ENCODE measurements at regions not wholly inside any gene's neighbourhood (a gene's known extent, or its start where the extent isn't known, plus 50 kb on each side); places are given as distances from the start of the nearest gene placed in this dataset.

DNA sequence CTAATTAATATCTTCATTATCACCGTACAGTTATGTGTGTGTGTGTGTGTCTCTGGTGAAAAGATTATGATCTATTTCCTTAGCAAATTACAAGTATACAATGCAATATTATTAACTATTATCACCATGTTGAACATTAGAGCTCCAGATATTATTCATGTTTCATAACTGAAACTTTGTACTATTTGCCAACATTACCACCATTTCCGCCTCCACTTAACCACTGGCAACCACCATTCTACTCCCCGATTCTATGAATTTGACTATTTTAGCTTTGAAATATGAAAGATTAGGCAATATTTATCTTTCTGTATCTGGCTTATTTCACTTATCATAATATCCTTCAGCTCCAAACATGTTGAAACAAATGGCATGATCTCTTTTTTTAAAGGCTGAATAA lies 717.9 kb downstream of the ARAP2 start:
- H3K4me1 Mint-ChIP-seq, result no peaks in the 10 kb centered on the region
- no peak overlapping the region for H3K4me3 Mint-ChIP-seq
- no peak for DNase-seq
- ATAC-seq, result no peak
- ChIA-PET POLR2A (no interaction called here), CTCF (no interaction called here)
- intact Hi-C loops (cut with DNase I, micrococcal nuclease), result no loop called here
- peaks cover 2% of the 10 kb centered on the region for H3K9me3 Mint-ChIP-seq (ENCODE audit: low read depth)
- H3K27me3 Mint-ChIP-seq, result no peaks in the 10 kb centered on the region
- H3K27ac Mint-ChIP-seq, result no peak overlapping the region
- no peaks in the 10 kb centered on the region for H3K36me3 Mint-ChIP-seq (ENCODE audit: low read depth)

DNA sequence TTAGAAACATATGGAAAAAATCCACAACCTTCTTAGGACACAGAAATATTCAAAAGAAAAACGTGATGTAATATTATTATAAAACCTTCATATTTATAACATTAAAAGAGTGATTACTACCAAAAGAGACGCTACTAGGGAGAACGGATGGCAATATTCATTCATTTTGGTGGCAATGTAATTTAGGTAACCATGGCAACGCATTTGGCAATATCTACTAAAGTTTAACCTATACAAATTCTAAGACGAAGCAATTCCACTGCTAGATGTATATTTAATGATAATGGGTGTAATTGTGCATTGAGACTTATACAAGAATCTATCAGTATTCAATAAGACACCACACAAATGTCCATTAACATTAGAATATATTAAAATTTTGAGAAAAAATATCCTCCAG lies 709.4 kb downstream of the ARAP2 start:
- no peaks in the 10 kb centered on the region for H3K36me3 Mint-ChIP-seq (ENCODE audit: low read depth)
- DNase-seq (no peak), ATAC-seq (no peak)
- no peak overlapping the region for H3K27ac Mint-ChIP-seq
- ChIA-PET CTCF (no interaction called here), POLR2A (no interaction called here)
- H3K4me3 Mint-ChIP-seq, result no peak overlapping the region
- peaks cover 2% of the 10 kb centered on the region for H3K9me3 Mint-ChIP-seq (ENCODE audit: low read depth)
- no peaks in the 10 kb centered on the region for H3K27me3 Mint-ChIP-seq
- H3K4me1 Mint-ChIP-seq, result no peaks in the 10 kb centered on the region
- intact Hi-C loops (cut with DNase I, micrococcal nuclease), result no loop called here

DNA sequence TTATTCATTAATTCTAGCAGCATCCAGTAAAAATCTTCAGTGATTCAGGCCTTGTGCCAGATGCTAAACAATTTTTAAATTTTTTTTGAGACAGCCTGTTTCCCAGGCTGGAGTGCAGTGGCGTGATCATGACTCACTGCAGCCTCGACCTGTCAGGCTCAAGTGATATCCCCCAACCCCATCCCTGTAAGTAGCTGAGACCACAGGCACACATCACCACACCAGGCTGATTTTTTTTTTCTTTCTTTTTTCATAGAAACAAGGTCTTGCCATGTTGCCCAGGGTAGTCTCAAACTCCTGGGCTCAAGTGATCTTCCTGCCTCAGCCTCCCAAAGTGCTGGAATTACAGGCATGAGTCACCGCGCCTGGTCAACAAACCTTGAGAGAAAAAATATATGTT lies 705.5 kb downstream of the ARAP2 start:
- H3K27ac Mint-ChIP-seq, result no peak overlapping the region
- H3K9me3 Mint-ChIP-seq (ENCODE audit: low read depth), result peaks cover 5% of the 10 kb centered on the region
- intact Hi-C loops (cut with DNase I, micrococcal nuclease), result no loop called here
- H3K4me1 Mint-ChIP-seq, result no peaks in the 10 kb centered on the region
- CTCF ChIA-PET, result no interaction called here
- POLR2A ChIA-PET, result no interaction called here
- no peak overlapping the region for H3K4me3 Mint-ChIP-seq
- DNase-seq, result no peak
- ATAC-seq, result no peak
- no peaks in the 10 kb centered on the region for H3K27me3 Mint-ChIP-seq
- H3K36me3 Mint-ChIP-seq (ENCODE audit: low read depth), result no peaks in the 10 kb centered on the region

DNA sequence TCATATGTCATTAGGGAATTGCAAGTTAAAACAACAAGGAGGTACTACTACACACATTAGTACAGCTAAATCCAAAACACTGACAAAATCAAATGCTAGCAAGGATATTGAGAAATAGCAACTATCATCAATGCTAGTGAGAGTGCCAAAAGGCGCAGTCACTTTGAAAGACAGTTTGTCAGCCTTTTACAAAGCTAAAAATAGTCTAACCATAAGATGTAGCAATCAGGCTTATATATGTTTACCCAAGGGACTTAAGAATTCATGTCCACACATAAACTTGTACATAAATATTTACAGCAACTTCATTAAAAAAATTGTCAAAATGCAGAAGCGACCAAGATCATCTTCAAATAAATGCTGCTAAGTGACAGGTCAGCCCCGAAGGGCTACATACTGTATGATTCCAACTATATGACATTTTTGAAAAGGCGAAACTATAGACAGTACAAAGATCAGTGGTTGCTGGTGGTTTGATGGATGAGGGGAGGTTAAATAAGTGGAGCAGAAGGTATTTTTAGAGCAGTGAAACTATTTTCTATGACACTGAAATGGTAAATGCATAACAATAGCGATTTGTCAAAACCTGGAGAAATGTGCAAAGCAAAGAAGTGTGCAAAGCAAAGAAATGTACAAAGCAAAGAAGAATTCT lies 704.8 kb downstream of the ARAP2 start:
- Mint-ChIP-seq H3K4me1 (no peaks in the 10 kb centered on the region), H3K4me3 (no peak overlapping the region), H3K27me3 (no peaks in the 10 kb centered on the region), H3K27ac (no peak overlapping the region), H3K36me3 (ENCODE audit: low read depth) (no peaks in the 10 kb centered on the region), H3K9me3 (ENCODE audit: low read depth) (peaks cover 5% of the 10 kb centered on the region)
- POLR2A ChIA-PET, result no interaction called here
- CTCF ChIA-PET, result no interaction called here
- ATAC-seq (no peak), DNase-seq (no peak)
- intact Hi-C loops (cut with DNase I, micrococcal nuclease), result no loop called here

DNA sequence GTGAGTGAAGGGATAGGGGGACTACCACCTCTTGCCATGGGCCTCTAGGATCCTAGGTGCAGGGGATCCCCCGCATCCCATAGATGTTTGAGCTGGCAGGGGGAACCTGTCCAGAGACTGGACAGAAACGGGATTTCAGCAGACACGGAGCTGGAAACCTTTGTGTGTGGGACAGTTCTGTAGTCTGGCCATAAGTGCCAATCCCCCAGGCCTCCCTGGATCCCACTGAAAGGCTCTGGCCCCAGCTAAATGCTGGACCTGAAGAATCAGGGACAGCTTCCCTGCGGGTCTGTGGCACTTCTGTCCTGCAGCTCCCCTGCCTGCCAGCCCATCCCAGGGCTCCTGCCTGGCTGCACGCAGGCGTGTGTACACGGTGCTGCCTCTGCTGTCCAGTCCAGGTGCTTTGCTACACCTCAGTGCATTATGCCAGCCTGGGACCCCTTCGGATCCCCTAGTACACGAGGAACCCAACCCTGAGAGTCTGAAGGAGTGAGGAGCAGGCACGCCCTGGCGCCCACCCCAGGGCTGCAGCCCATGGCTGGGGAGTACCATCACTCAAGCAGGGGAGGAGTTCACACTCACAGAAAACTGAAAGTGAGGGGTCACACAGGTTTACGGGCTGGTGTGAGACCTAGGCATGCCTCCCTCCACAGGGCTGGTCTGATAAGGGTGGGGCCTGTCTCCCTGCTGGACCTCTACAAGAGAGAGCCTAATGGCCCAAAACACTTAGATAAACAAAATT lies 703.0 kb downstream of the ARAP2 start:
- no peaks in the 10 kb centered on the region for H3K4me1 Mint-ChIP-seq
- H3K27ac Mint-ChIP-seq, result no peak overlapping the region
- ATAC-seq (no peak), DNase-seq (no peak)
- CTCF ChIA-PET, result no interaction called here
- peaks cover 7% of the 10 kb centered on the region for H3K9me3 Mint-ChIP-seq (ENCODE audit: low read depth)
- no peak overlapping the region for H3K4me3 Mint-ChIP-seq
- no peaks in the 10 kb centered on the region for H3K27me3 Mint-ChIP-seq
- intact Hi-C loops (cut with DNase I, micrococcal nuclease), result no loop called here
- POLR2A ChIA-PET, result no interaction called here
- no peaks in the 10 kb centered on the region for H3K36me3 Mint-ChIP-seq (ENCODE audit: low read depth)

DNA sequence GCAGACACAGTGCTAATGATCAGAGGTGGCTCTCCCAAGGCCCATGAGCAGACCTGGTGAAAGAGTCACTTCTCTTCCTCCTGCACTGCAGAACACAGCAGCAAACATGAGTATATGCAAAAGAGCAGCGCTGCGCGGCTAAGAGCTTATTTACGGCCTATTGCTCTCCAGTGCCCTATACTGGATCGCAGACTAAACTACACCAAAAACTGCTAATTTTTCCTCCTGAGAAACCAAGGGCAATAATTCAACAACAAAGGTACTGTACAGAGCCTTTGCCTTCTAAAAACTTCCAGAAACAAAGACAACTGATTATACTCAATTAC lies 702.5 kb downstream of the ARAP2 start:
- no peaks in the 10 kb centered on the region for H3K4me1 Mint-ChIP-seq
- POLR2A ChIA-PET, result no interaction called here
- H3K27ac Mint-ChIP-seq, result no peak overlapping the region
- H3K36me3 Mint-ChIP-seq (ENCODE audit: low read depth), result no peaks in the 10 kb centered on the region
- CTCF ChIA-PET, result no interaction called here
- ATAC-seq (no peak), DNase-seq (no peak)
- intact Hi-C loops (cut with DNase I, micrococcal nuclease), result no loop called here
- H3K27me3 Mint-ChIP-seq, result no peaks in the 10 kb centered on the region
- no peak overlapping the region for H3K4me3 Mint-ChIP-seq
- peaks cover 7% of the 10 kb centered on the region for H3K9me3 Mint-ChIP-seq (ENCODE audit: low read depth)

DNA sequence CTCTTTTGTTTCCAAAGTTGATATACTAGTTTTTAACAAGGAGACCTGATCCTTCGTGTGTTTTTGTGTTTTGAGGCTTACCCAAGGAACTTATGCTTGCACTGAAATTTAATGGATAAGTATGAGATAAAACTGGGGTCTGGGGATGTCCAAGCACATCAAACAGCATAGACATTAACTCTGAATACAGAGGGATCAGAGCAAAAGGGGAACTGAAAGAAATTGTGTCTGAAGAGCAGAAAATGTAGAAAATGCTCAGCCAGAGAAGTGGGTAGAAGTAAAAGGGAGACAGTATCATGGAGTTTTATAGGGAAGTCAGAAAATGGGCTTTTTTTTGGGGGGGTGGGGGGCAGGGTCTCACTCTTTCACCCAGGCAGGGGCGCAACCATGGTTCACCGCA lies 695.4 kb downstream of the ARAP2 start:
- H3K27me3 Mint-ChIP-seq, result no peaks in the 10 kb centered on the region
- CTCF ChIA-PET, result no interaction called here
- H3K9me3 Mint-ChIP-seq (ENCODE audit: low read depth), result peaks cover 5% of the 10 kb centered on the region
- H3K4me3 Mint-ChIP-seq, result no peak overlapping the region
- POLR2A ChIA-PET, result no interaction called here
- no peaks in the 10 kb centered on the region for H3K4me1 Mint-ChIP-seq
- no peaks in the 10 kb centered on the region for H3K36me3 Mint-ChIP-seq (ENCODE audit: low read depth)
- no peak overlapping the region for H3K27ac Mint-ChIP-seq
- DNase-seq (no peak), ATAC-seq (no peak)
- intact Hi-C loops (cut with DNase I, micrococcal nuclease), result no loop called here

DNA sequence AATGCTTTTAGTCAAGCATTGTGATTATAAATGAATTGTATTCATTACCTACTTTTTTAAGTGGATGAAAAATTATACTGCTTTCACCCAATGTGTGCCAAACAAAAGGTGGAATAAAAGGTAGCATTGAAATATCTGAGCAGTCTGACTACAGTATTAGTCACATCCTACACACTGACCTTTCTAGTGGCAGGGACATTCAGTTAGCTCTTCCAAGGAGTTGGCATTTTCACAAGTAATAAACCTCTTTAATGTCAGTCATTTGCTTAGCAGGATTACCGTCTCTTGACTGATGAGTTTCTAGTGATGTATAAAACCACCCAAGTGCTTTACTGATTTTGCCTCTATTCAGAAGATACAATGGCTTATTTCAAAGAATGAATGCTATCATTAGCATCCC lies 687.9 kb downstream of the ARAP2 start:
- intact Hi-C loops (cut with DNase I, micrococcal nuclease), result no loop called here
- Mint-ChIP-seq H3K9me3 (ENCODE audit: low read depth) (peaks cover 2% of the 10 kb centered on the region), H3K36me3 (ENCODE audit: low read depth) (no peaks in the 10 kb centered on the region), H3K27me3 (no peaks in the 10 kb centered on the region), H3K4me1 (no peaks in the 10 kb centered on the region), H3K27ac (no peak overlapping the region), H3K4me3 (no peak overlapping the region)
- DNase-seq (no peak), ATAC-seq (no peak)
- ChIA-PET CTCF (no interaction called here), POLR2A (no interaction called here)

DNA sequence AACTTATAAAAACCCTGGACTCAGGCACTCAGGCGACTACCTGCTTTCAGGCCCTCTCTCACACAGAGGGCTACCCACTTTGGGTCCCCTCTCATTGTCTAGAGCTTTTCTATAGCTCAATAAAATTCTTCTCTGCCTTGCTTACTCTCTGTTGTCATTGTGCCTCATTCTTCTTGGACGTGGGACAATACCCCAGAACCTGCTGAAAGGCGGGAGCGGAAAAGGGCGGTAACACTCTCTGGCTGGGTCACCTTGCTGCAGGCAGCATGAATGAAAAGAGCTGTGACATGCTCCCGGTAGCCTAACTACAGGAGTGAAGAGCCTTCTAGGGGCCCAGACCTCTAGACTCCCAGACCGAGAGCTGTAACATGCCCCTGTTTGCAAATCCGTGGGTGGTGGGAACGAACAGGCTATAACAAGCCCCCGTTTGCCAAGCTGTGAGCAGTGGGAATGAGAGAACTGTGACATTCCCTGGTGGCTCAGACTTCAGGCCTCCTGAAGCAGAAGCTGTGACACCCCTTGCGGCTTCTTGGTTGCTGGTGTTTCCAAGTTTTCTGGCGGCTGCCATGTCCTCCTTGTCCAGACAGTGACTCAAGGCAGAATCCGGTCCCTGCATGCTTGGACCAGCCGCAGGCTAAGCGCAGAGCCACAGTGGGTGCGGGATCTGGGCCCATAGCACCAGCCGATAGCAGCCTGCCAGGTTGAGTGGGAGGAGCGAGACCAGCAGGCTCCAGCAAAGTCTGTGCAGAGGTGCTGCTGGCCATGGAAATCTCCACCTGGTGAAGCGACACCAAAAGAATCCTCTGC lies 684.6 kb downstream of the ARAP2 start:
- Mint-ChIP-seq H3K9me3 (ENCODE audit: low read depth) (peaks cover 2% of the 10 kb centered on the region), H3K4me1 (no peaks in the 10 kb centered on the region), H3K27me3 (no peaks in the 10 kb centered on the region), H3K4me3 (no peak overlapping the region), H3K36me3 (ENCODE audit: low read depth) (no peaks in the 10 kb centered on the region), H3K27ac (no peak overlapping the region)
- ChIA-PET CTCF (no interaction called here), POLR2A (no interaction called here)
- ATAC-seq (no peak), DNase-seq (no peak)
- intact Hi-C loops (cut with DNase I, micrococcal nuclease), result no loop called here

DNA sequence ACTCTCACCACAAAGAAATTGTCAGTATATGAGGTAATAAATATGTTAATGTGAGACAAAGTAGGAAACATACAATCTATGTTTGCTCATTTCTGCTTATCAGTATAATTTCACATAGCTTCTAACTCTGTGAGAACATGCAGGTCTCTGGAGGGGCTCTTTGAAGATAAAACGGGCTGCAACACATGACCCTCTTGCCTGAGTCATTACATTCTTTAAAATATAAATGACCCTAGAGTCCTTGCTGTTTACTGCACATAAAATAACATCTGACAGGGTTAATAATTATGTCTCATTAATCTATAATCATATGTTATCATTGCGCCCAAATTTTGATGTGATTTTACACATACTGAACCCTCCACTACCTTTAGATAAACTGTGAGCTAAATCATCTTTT lies 681.5 kb downstream of the ARAP2 start:
- intact Hi-C loops (cut with DNase I, micrococcal nuclease), result no loop called here
- CTCF ChIA-PET, result no interaction called here
- no peaks in the 10 kb centered on the region for H3K27me3 Mint-ChIP-seq

DNA sequence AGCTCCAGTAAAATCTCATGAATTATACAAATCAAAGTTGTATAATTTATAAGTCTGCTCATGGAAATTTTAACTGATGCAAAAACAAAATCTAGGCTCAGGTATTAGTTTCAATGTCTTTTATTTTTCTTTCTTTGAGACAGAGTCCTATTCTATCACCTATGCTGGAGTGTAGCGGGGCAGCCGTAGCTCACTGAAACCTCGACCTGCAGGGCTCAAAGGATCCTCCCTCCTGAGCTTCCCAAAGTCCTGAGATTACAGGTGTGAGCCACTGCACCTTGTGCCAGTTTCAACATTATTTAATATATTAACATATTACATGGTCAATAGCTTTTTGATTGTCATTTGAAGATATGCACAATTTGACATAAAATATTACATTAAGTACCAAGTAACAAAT lies 678.7 kb downstream of the ARAP2 start:
- H3K36me3 Mint-ChIP-seq (ENCODE audit: low read depth), result no peaks in the 10 kb centered on the region
- POLR2A ChIA-PET, result no interaction called here

More for the DNA sequence above, 681.5 kb downstream of the ARAP2 start:
- Mint-ChIP-seq H3K4me1 (no peaks in the 10 kb centered on the region), H3K4me3 (no peak overlapping the region), H3K27ac (no peak overlapping the region), H3K36me3 (ENCODE audit: low read depth) (no peaks in the 10 kb centered on the region), H3K9me3 (ENCODE audit: low read depth) (peaks cover 2% of the 10 kb centered on the region)
- DNase-seq, result no peak
- no peak for ATAC-seq
- POLR2A ChIA-PET, result no interaction called here

DNA sequence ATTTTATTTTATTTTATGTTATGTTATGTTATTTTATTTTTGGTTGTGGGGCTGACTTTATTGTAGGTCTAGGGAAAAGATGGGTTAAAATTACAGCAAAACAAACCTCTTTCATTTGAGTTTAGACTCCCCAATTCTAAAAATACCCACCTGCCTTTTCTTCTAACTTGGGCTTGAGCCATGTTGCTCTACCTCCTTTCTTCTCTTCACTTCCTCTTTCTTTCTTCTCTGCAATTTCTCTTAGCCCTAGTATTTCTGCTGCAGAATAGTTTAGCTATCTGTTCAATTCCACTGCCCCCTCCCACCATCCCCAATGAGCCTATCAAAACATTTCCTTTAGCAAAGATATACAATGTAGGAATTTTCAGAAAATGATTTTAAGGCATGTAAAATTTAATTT lies 653.3 kb downstream of the ARAP2 start:
- Mint-ChIP-seq H3K9me3 (ENCODE audit: low read depth) (no peaks in the 10 kb centered on the region), H3K36me3 (ENCODE audit: low read depth) (no peaks in the 10 kb centered on the region), H3K4me1 (no peaks in the 10 kb centered on the region), H3K4me3 (no peak overlapping the region), H3K27ac (no peak overlapping the region), H3K27me3 (no peaks in the 10 kb centered on the region)
- intact Hi-C loops (cut with DNase I, micrococcal nuclease), result no loop called here
- ChIA-PET POLR2A (no interaction called here), CTCF (no interaction called here)
- ATAC-seq (no peak), DNase-seq (no peak)

More for the DNA sequence above, 678.7 kb downstream of the ARAP2 start:
- intact Hi-C loops (cut with DNase I, micrococcal nuclease), result no loop called here
- H3K4me1 Mint-ChIP-seq, result no peaks in the 10 kb centered on the region
- no peak for DNase-seq
- H3K27ac Mint-ChIP-seq, result no peak overlapping the region
- ATAC-seq, result no peak
- H3K9me3 Mint-ChIP-seq (ENCODE audit: low read depth), result no peaks in the 10 kb centered on the region
- no peaks in the 10 kb centered on the region for H3K27me3 Mint-ChIP-seq
- CTCF ChIA-PET, result no interaction called here
- H3K4me3 Mint-ChIP-seq, result no peak overlapping the region
